ENCODE measurements at regions not wholly inside any gene's neighbourhood (a gene's known extent, or its start where the extent isn't known, plus 50 kb on each side); places are given as distances from the start of the nearest gene placed in this dataset.

GRCh38 chr1:56216218-56216617 lies 363.1 kb downstream of the PLPP3 start:
- no peak for TF ChIP-seq CTCF (IDR thresholded peaks at IDR 0.05; ENCODE audit: low read depth, low read length, missing control alignments)
- in situ Hi-C loops (cut with HindIII; ENCODE audit: low sequenced_read_pairs) = no loop called here
- no peak overlapping the region for H3K4me3 ChIP-seq (ENCODE audit: low read depth, low read length)
- no peak for DNase-seq (ENCODE audit: low read depth)

- DNase-seq (ENCODE audit: low read depth) = no peak
- TF ChIP-seq CTCF (IDR thresholded peaks at IDR 0.05; ENCODE audit: low read depth, low read length, missing control alignments) = no peak
- in situ Hi-C loops (cut with HindIII; ENCODE audit: low sequenced_read_pairs) = no loop called here
- no peak overlapping the region for H3K4me3 ChIP-seq (ENCODE audit: low read depth, low read length)
These were observed 363.6 kb downstream of the PLPP3 start for GRCh38 chr1:56215771-56216170.

GRCh38 chr1:56215086-56215485 lies 364.3 kb downstream of the PLPP3 start:
- no peak for TF ChIP-seq CTCF (IDR thresholded peaks at IDR 0.05; ENCODE audit: low read depth, low read length, missing control alignments)
- DNase-seq (ENCODE audit: low read depth) = no peak
- H3K4me3 ChIP-seq (ENCODE audit: low read depth, low read length) = no peak overlapping the region
- in situ Hi-C loops (cut with HindIII; ENCODE audit: low sequenced_read_pairs) = no loop called here

- no peak for DNase-seq (ENCODE audit: low read depth)
- in situ Hi-C loops (cut with HindIII; ENCODE audit: low sequenced_read_pairs) = no loop called here
- TF ChIP-seq CTCF (IDR thresholded peaks at IDR 0.05; ENCODE audit: low read depth, low read length, missing control alignments) = no peak
- no peak overlapping the region for H3K4me3 ChIP-seq (ENCODE audit: low read depth, low read length)
These were observed 366.3 kb downstream of the PLPP3 start for GRCh38 chr1:56213068-56213467.

- no peak overlapping the region for H3K4me3 ChIP-seq (ENCODE audit: low read depth, low read length)
- TF ChIP-seq CTCF (IDR thresholded peaks at IDR 0.05; ENCODE audit: low read depth, low read length, missing control alignments) = no peak
- in situ Hi-C loops (cut with HindIII; ENCODE audit: low sequenced_read_pairs) = no loop called here
- no peak for DNase-seq (ENCODE audit: low read depth)
These were observed 367.2 kb downstream of the PLPP3 start for GRCh38 chr1:56212143-56212542.

- no peak overlapping the region for H3K4me3 ChIP-seq (ENCODE audit: low read depth, low read length)
- TF ChIP-seq CTCF (IDR thresholded peaks at IDR 0.05; ENCODE audit: low read depth, low read length, missing control alignments) = no peak
- DNase-seq (ENCODE audit: low read depth) = no peak
- in situ Hi-C loops (cut with HindIII; ENCODE audit: low sequenced_read_pairs) = no loop called here
These were observed 373.0 kb downstream of the PLPP3 start for GRCh38 chr1:56206391-56206790.

GRCh38 chr1:56204206-56204605 lies 375.2 kb downstream of the PLPP3 start:
- no peak overlapping the region for H3K4me3 ChIP-seq (ENCODE audit: low read depth, low read length)
- in situ Hi-C loops (cut with HindIII; ENCODE audit: low sequenced_read_pairs) = loop anchor here (5.0 kb wide), 1 partner anchor 53 kb away; no protein-coding TSS in a partner anchor
- no peak for TF ChIP-seq CTCF (IDR thresholded peaks at IDR 0.05; ENCODE audit: low read depth, low read length, missing control alignments)
- DNase-seq (ENCODE audit: low read depth) = no peak

All from astrocyte of the cerebellum (primary cell).